Trophoblast cell (in vitro differentiated cells and primary cell): ENCODE measurements at regions not wholly inside any gene's neighbourhood (a gene's known extent, or its start where the extent isn't known, plus 50 kb on each side); places are given as distances from the start of the nearest gene placed in this dataset.
"Not testable (repeated sequence)": the region's sequence is repeated elsewhere in the genome, so short reads cannot be mapped to it uniquely, and the experiment has no call there.

Experiments used
- DNase-seq, 2 donors: peaks; one replicate each; pipeline ENCODE4 v3.0.0-alpha.2; 2016
- H2AFZ ChIP-seq: 2 replicates; pipeline ENCODE4 v1.6.1; 2013; ENCODE audit warnings: low read length, moderate library complexity, mild to moderate bottlenecking; ENCODE audit not compliant: insufficient read depth, poor library complexity
- H2AK5ac ChIP-seq: 2 replicates; pipeline ENCODE4 v1.6.1; 2013; ENCODE audit warnings: mild to moderate bottlenecking, low read length
- H2BK120ac ChIP-seq: 2 replicates; pipeline ENCODE4 v1.6.1; 2013; ENCODE audit warnings: low read length, mild to moderate bottlenecking, moderate library complexity; ENCODE audit not compliant: insufficient read depth, poor library complexity
- H2BK12ac ChIP-seq: 2 replicates; pipeline ENCODE4 v1.6.1; 2013; ENCODE audit warnings: mild to moderate bottlenecking, low read length, moderate library complexity
- H2BK5ac ChIP-seq: 2 replicates; pipeline ENCODE4 v1.6.1; 2013; ENCODE audit warnings: low read length, low read depth, moderate library complexity, mild to moderate bottlenecking; ENCODE audit not compliant: poor library complexity
- H3K14ac ChIP-seq: 2 replicates; pipeline ENCODE4 v1.6.1; 2013; ENCODE audit warnings: mild to moderate bottlenecking, low read length
- H3K18ac ChIP-seq: 2 replicates; pipeline ENCODE4 v1.6.1; 2013; ENCODE audit warnings: mild to moderate bottlenecking, low read length
- H3K23ac ChIP-seq: 2 replicates; pipeline ENCODE4 v1.6.1; 2013; ENCODE audit warnings: low read length
- H3K27ac ChIP-seq: 2 replicates; pipeline ENCODE4 v1.5.1; 2013; ENCODE audit warnings: low read depth, mild to moderate bottlenecking, inconsistent platforms, low read length, moderate library complexity
- H3K27me3 ChIP-seq: 2 replicates; pipeline ENCODE4 v1.6.1; 2013; ENCODE audit warnings: inconsistent platforms, mild to moderate bottlenecking, low read length, moderate library complexity; ENCODE audit not compliant: insufficient read depth
- H3K36me3 ChIP-seq, 2 experiments: 1 replicate in 1 of 2; 2 replicates in 1 of 2; pipeline ENCODE4 v1.6.1; 2013; ENCODE audit warnings: low read length in 2 of 2, mild to moderate bottlenecking in 2 of 2, moderate library complexity in 1 of 2; ENCODE audit not compliant: insufficient read depth in 2 of 2, control insufficient read depth in 1 of 2
- H3K4ac ChIP-seq: 2 replicates; pipeline ENCODE4 v1.6.1; 2013; ENCODE audit warnings: low read depth, mild to moderate bottlenecking, low read length, moderate library complexity
- H3K4me1 ChIP-seq, 2 experiments: 1 replicate in 1 of 2; 2 replicates in 1 of 2; pipeline ENCODE4 v1.6.1; 2013; ENCODE audit warnings: low read length in 2 of 2, mild to moderate bottlenecking in 2 of 2, moderate library complexity in 1 of 2; ENCODE audit not compliant: insufficient read depth in 2 of 2, control insufficient read depth in 1 of 2
- H3K4me2 ChIP-seq: 2 replicates; pipeline ENCODE4 v1.6.1; 2013; ENCODE audit warnings: inconsistent platforms, mild to moderate bottlenecking, low read length, moderate library complexity
- H3K4me3 ChIP-seq: 2 replicates; pipeline ENCODE4 v1.5.1; 2013; ENCODE audit warnings: mild to moderate bottlenecking, low read depth, low read length, inconsistent platforms
- H3K79me1 ChIP-seq: one replicate; pipeline ENCODE4 v1.6.1; 2013; ENCODE audit warnings: low read length
- H3K79me2 ChIP-seq: 2 replicates; pipeline ENCODE4 v1.6.1; 2013; ENCODE audit warnings: low read length, mild to moderate bottlenecking; ENCODE audit not compliant: control insufficient read depth, insufficient read depth, poor library complexity
- H3K9ac ChIP-seq: 2 replicates; pipeline ENCODE4 v1.6.1; 2013; ENCODE audit warnings: mild to moderate bottlenecking, low read length
- H3K9me3 ChIP-seq: 2 replicates; pipeline ENCODE4 v1.6.1; 2013; ENCODE audit warnings: low read depth, mild to moderate bottlenecking, control low read depth, inconsistent platforms, low read length; ENCODE audit not compliant: insufficient read depth
- H4K12ac ChIP-seq: 2 replicates; pipeline ENCODE4 v1.6.1; 2013; ENCODE audit warnings: low read depth, mild to moderate bottlenecking, low read length, moderate library complexity
- H4K8ac ChIP-seq: 2 replicates; pipeline ENCODE4 v1.6.1; 2013; ENCODE audit warnings: low read depth, mild to moderate bottlenecking, low read length, moderate library complexity
- H4K91ac ChIP-seq: one replicate; pipeline ENCODE4 v1.6.1; 2013; ENCODE audit warnings: low read depth, mild to moderate bottlenecking, low read length, moderate library complexity
- WGBS: extraction: QIAGEN DNeasy Blood & Tissue Kit; methylation state at CpG from one replicate; pipeline ENCODE4 v1.1.7; 2013; ENCODE audit warnings: missing lambda C conversion rate; ENCODE audit not compliant: insufficient read length, insufficient coverage; ENCODE audit errors: extremely low coverage; 5-methylcytosine and 5-hydroxymethylcytosine counted together

- peaks cover 0 to 2% of the 10 kb centered on the region in 2 experiments for H3K36me3 ChIP-seq
- H3K4ac ChIP-seq, result no peak overlapping the region
- no peak for DNase-seq
- H4K8ac ChIP-seq, result no peak overlapping the region
- no peak overlapping the region for H3K4me3 ChIP-seq
- no peak overlapping the region for H2AK5ac ChIP-seq
- H3K4me1 ChIP-seq, result no peaks in the 10 kb centered on the region
- H3K18ac ChIP-seq, result no peak overlapping the region
- H2BK120ac ChIP-seq, result no peak overlapping the region
- H2BK12ac ChIP-seq, result no peak overlapping the region
- no peak overlapping the region for H4K91ac ChIP-seq
- no peak overlapping the region for H3K14ac ChIP-seq
- H3K9ac ChIP-seq, result no peak overlapping the region
- H3K79me1 ChIP-seq, result no peaks in the 10 kb centered on the region
- no peak overlapping the region for H2AFZ ChIP-seq
- no peak overlapping the region for H3K23ac ChIP-seq
- H3K4me2 ChIP-seq, result no peak overlapping the region
- H3K79me2 ChIP-seq, result no peaks in the 10 kb centered on the region
- H3K27me3 ChIP-seq, result no peaks in the 10 kb centered on the region
- peaks cover 2% of the 10 kb centered on the region for H3K9me3 ChIP-seq
- H3K27ac ChIP-seq, result no peak overlapping the region
- no peak overlapping the region for H4K12ac ChIP-seq
- no peak overlapping the region for H2BK5ac ChIP-seq
These were observed 309.2 kb downstream of the NSUN3 start for GRCh38 chr3:94372026-94372425.

GRCh38 chr3:94373456-94373855 is 310.6 kb downstream of the NSUN3 start:
- Histone ChIP-seq H3K9me3 (peaks cover 2% of the 10 kb centered on the region), H4K12ac (no peak overlapping the region), H3K23ac (no peak overlapping the region), H4K8ac (no peak overlapping the region), H3K4me3 (no peak overlapping the region), H3K27me3 (no peaks in the 10 kb centered on the region), H3K18ac (no peak overlapping the region), H3K36me3 (peaks cover 0 to 2% of the 10 kb centered on the region in 2 experiments), H3K4ac (no peak overlapping the region), H4K91ac (no peak overlapping the region), H2AFZ (no peak overlapping the region), H3K79me1 (no peaks in the 10 kb centered on the region), H3K4me2 (no peak overlapping the region), H3K14ac (no peak overlapping the region), H3K4me1 (no peaks in the 10 kb centered on the region), H2AK5ac (no peak overlapping the region), H3K27ac (no peak overlapping the region), H2BK12ac (no peak overlapping the region), H3K9ac (no peak overlapping the region), H2BK120ac (no peak overlapping the region), H3K79me2 (no peaks in the 10 kb centered on the region), H2BK5ac (no peak overlapping the region)
- no peak for DNase-seq

GRCh38 chr3:94374439-94375161 is 311.7 kb downstream of the NSUN3 start:
- H2AFZ ChIP-seq, result no peak overlapping the region
- WGBS, result no CpG with 5 or more reads among the region's 1 CpG
- no peak overlapping the region for H3K4me2 ChIP-seq
- no peak overlapping the region for H3K4ac ChIP-seq
- H3K4me3 ChIP-seq, result no peak overlapping the region
- no peaks in the 10 kb centered on the region for H3K79me1 ChIP-seq
- peaks cover 2% of the 10 kb centered on the region for H3K9me3 ChIP-seq
- no peak overlapping the region for H2BK120ac ChIP-seq
- H2AK5ac ChIP-seq, result no peak overlapping the region
- no peak for DNase-seq
- peaks cover 0 to 2% of the 10 kb centered on the region in 2 experiments for H3K36me3 ChIP-seq
- H2BK12ac ChIP-seq, result no peak overlapping the region
- no peak overlapping the region for H3K23ac ChIP-seq
- no peak overlapping the region for H3K18ac ChIP-seq
- no peak overlapping the region for H3K14ac ChIP-seq
- no peak overlapping the region for H3K27ac ChIP-seq
- no peak overlapping the region for H3K9ac ChIP-seq
- H3K27me3 ChIP-seq, result no peaks in the 10 kb centered on the region
- no peaks in the 10 kb centered on the region for H3K79me2 ChIP-seq
- no peak overlapping the region for H4K91ac ChIP-seq
- no peaks in the 10 kb centered on the region for H3K4me1 ChIP-seq
- no peak overlapping the region for H4K12ac ChIP-seq
- H4K8ac ChIP-seq, result no peak overlapping the region
- no peak overlapping the region for H2BK5ac ChIP-seq

GRCh38 chr3:94377123-94377696 is 314.3 kb downstream of the NSUN3 start:
- H2AFZ ChIP-seq, H3K4me2 ChIP-seq, H3K4ac ChIP-seq, H3K14ac ChIP-seq, H4K8ac ChIP-seq, H3K4me1 ChIP-seq, H3K79me1 ChIP-seq, H3K27ac ChIP-seq, H4K91ac ChIP-seq, H4K12ac ChIP-seq, H2AK5ac ChIP-seq, H3K9ac ChIP-seq, H2BK12ac ChIP-seq, H3K18ac ChIP-seq, H3K27me3 ChIP-seq, H3K4me3 ChIP-seq, H2BK120ac ChIP-seq, H2BK5ac ChIP-seq, H3K23ac ChIP-seq, H3K36me3 ChIP-seq, DNase-seq, H3K9me3 ChIP-seq, H3K79me2 ChIP-seq: not testable (repeated sequence)
- no CpG with 5 or more reads among the region's 3 CpGs for WGBS
